Cardiac muscle cell (in vitro differentiated cells and primary cell): ENCODE measurements at regions not wholly inside any gene's neighbourhood (a gene's known extent, or its start where the extent isn't known, plus 50 kb on each side); places are given as distances from the start of the nearest gene placed in this dataset.

Source experiments
- DNase-seq, 2 donors: peaks; one replicate each; pipeline versions ENCODE4 v3.0.0 to v3.0.0-alpha.2; 2010 to 2017; ENCODE audit warnings: low read depth in 1 of 2, low spot score in 1 of 2
- H3K27ac ChIP-seq: fragments of 200-600 bp; sonication (generic); 2 replicates; pipeline ENCODE4 v1.5.1; 2016
- H3K27me3 ChIP-seq: fragments of 200-600 bp; sonication (generic); 2 replicates; pipeline ENCODE4 v1.6.0; 2016; ENCODE audit warnings: control low read depth
- H3K36me3 ChIP-seq: fragments of 200-600 bp; sonication (generic); 2 replicates; pipeline ENCODE4 v1.5.1; 2016; ENCODE audit warnings: control low read depth
- H3K4me1 ChIP-seq: fragments of 200-600 bp; sonication (generic); 2 replicates; pipeline ENCODE4 v1.8.1; 2017; ENCODE audit warnings: low read depth, mild to moderate bottlenecking, mixed run types
- H3K4me3 ChIP-seq: fragments of 200-600 bp; sonication (generic); 2 replicates; pipeline ENCODE4 v1.5.1; 2016; ENCODE audit warnings: mild to moderate bottlenecking
- H3K9me3 ChIP-seq: fragments of 200-600 bp; sonication (generic); 2 replicates; pipeline ENCODE4 v1.5.1; 2017; ENCODE audit warnings: low read depth, mild to moderate bottlenecking, control low read depth
- TF ChIP-seq, protein P1 (sequence below): IDR thresholded peaks from 2 replicates; pipeline ENCODE4 v1.5.1; 2012; ENCODE audit warnings: low read depth, mild to moderate bottlenecking, low read length

GRCh38 chr1:118773656-118774055 lies 214.5 kb downstream of the TBX15 start:
- H3K9me3 ChIP-seq = no peaks in the 10 kb centered on the region
- DNase-seq = no peak

GRCh38 chr1:118767971-118768370 lies 220.2 kb downstream of the TBX15 start:
- Histone ChIP-seq H3K27me3 (peaks cover 17% of the 10 kb centered on the region), H3K4me1 (no peaks in the 10 kb centered on the region), H3K9me3 (peaks cover 4% of the 10 kb centered on the region), H3K4me3 (no peak overlapping the region), H3K27ac (no peak overlapping the region), H3K36me3 (no peaks in the 10 kb centered on the region)
- TF ChIP-seq, protein P1, sequence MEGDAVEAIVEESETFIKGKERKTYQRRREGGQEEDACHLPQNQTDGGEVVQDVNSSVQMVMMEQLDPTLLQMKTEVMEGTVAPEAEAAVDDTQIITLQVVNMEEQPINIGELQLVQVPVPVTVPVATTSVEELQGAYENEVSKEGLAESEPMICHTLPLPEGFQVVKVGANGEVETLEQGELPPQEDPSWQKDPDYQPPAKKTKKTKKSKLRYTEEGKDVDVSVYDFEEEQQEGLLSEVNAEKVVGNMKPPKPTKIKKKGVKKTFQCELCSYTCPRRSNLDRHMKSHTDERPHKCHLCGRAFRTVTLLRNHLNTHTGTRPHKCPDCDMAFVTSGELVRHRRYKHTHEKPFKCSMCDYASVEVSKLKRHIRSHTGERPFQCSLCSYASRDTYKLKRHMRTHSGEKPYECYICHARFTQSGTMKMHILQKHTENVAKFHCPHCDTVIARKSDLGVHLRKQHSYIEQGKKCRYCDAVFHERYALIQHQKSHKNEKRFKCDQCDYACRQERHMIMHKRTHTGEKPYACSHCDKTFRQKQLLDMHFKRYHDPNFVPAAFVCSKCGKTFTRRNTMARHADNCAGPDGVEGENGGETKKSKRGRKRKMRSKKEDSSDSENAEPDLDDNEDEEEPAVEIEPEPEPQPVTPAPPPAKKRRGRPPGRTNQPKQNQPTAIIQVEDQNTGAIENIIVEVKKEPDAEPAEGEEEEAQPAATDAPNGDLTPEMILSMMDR = no peak
- no peak for DNase-seq

More at GRCh38 chr1:118773656-118774055, 214.5 kb downstream of the TBX15 start:
- H3K27ac ChIP-seq = no peak overlapping the region
- H3K27me3 ChIP-seq = peaks cover 6% of the 10 kb centered on the region
- no peaks in the 10 kb centered on the region for H3K36me3 ChIP-seq
- no peaks in the 10 kb centered on the region for H3K4me1 ChIP-seq
- no peak overlapping the region for H3K4me3 ChIP-seq
- TF ChIP-seq, protein P1 = no peak

DNA sequence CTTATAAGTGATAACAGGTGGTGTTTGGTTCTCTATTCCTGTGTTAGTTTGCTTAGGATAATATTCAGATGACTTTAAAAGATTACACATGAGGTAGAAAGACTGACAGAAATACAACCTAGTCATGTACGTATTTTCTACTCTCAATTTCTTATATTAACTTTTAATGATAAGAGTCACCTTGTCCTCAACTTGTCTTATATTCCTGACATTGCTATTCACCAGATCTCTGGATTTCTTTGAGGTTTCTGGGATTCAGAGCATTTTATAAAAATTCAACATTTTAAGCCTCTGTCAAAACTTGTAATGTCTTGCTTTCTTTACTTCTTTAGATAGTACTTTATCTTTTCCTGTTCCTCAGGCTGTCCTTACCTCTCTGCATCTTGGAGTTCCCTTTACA lies 234.2 kb downstream of the TBX15 start:
- H3K36me3 ChIP-seq = no peaks in the 10 kb centered on the region
- peaks cover 46% of the 10 kb centered on the region for H3K27me3 ChIP-seq
- H3K27ac ChIP-seq = no peak overlapping the region
- DNase-seq = no peak
- no peak overlapping the region for H3K4me3 ChIP-seq
- H3K9me3 ChIP-seq = no peaks in the 10 kb centered on the region
- H3K4me1 ChIP-seq = no peaks in the 10 kb centered on the region
- TF ChIP-seq, protein P1 = no peak

DNA sequence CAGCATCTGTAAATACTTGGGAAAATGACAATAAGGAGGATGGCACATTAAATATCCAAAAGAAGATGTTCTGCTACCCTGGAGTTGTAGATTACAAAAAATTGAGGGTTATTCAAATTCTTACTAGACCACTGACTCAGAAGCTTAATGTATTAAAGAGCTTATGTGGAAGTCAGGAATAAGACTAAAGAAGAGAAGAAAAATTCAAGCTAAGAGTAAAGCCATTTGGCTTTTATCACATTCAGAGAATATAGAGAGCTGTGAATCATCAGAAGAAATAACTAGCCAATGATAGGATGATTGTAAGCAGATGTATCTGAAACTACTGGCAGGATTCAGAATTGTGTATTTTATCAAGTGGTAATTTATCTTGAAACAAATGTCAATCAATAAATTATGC lies 237.0 kb downstream of the TBX15 start:
- TF ChIP-seq, protein P1 = no peak
- no peak overlapping the region for H3K4me3 ChIP-seq
- H3K9me3 ChIP-seq = no peaks in the 10 kb centered on the region
- no peaks in the 10 kb centered on the region for H3K36me3 ChIP-seq
- no peak for DNase-seq
- no peaks in the 10 kb centered on the region for H3K4me1 ChIP-seq
- H3K27ac ChIP-seq = no peak overlapping the region
- peaks cover 46% of the 10 kb centered on the region for H3K27me3 ChIP-seq

DNA sequence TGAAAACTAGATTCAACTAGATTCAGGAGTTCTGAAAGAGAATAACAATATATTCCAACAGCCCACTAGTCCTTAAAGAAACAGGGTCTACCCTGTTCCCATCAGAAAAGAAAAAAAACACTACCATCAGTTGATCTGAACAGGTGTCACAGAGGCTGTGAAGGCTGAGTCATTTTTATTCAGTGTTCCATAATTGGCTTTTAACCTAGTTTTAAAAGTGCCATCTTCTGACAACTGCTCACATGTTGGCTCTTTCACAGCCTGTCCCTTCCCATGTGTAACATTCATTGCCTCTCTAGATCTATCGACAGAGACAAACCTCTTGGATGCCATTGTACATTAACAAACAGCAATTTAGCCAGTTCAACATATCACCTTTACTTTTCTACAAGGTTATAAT lies 243.7 kb downstream of the TBX15 start:
- no peak for DNase-seq
- no peak overlapping the region for H3K4me3 ChIP-seq
- H3K4me1 ChIP-seq = no peaks in the 10 kb centered on the region
- H3K9me3 ChIP-seq = no peaks in the 10 kb centered on the region
- TF ChIP-seq, protein P1 = no peak
- no peaks in the 10 kb centered on the region for H3K36me3 ChIP-seq
- H3K27me3 ChIP-seq = no peaks in the 10 kb centered on the region
- no peak overlapping the region for H3K27ac ChIP-seq

GRCh38 chr1:118739501-118739900 lies 248.6 kb downstream of the TBX15 start:
- Histone ChIP-seq H3K27ac (no peak overlapping the region), H3K9me3 (no peaks in the 10 kb centered on the region), H3K36me3 (no peaks in the 10 kb centered on the region), H3K27me3 (no peaks in the 10 kb centered on the region), H3K4me3 (no peak overlapping the region), H3K4me1 (no peaks in the 10 kb centered on the region)
- TF ChIP-seq, protein P1 = no peak
- no peak for DNase-seq
